ENCODE measurements at regions not wholly inside any gene's neighbourhood (a gene's known extent, or its start where the extent isn't known, plus 50 kb on each side); places are given as distances from the start of the nearest gene placed in this dataset.

DNA sequence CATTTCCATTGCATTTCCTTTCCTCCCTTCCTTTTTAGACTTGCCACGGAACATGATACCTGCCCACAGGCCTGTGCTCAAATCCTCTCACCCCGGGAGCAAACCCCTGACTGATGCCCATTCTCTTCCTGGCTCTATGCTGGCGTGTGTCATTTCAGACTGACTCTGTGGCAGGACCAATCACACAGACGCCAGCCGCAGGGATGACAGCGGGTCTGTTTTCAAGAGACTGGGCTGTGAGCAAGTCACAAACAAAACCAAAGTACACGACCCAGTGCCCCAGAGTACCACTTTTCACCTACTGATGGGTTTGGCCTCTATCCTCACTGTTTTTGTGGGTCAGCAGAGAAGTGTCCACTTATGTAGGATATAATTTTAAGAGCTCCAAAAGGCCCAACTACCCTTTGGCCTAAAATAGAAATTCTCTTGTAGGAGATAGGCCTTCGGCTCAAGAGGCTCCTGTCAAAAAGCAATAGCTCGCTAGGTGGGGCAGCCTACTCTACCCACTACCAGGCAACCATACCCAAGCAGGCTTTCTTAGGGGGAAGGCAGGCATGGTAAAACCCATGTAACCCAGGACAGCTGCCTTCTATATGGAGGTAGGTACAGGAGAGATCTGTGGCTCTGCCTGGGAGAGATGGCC is 215.7 kb downstream of the CDC5L start:
- no peaks in the 10 kb centered on the region for H4K20me1 ChIP-seq (ENCODE audit: insufficient read depth, low read length, poor library complexity, severe bottlenecking)
- no peaks in the 10 kb centered on the region for H3K27me3 ChIP-seq (ENCODE audit: insufficient read depth, low read length, poor library complexity, severe bottlenecking)
- H3K79me2 ChIP-seq (ENCODE audit: insufficient read depth, low read length), result no peaks in the 10 kb centered on the region
- no peak overlapping the region for H2AFZ ChIP-seq (ENCODE audit: low read length)
- no peak overlapping the region for H3K4me3 ChIP-seq (ENCODE audit: low read length, poor library complexity, severe bottlenecking)
- H3K4me1 ChIP-seq (ENCODE audit: insufficient read depth, low read length, poor library complexity, severe bottlenecking), result no peaks in the 10 kb centered on the region
- no peaks in the 10 kb centered on the region for H3F3A ChIP-seq (ENCODE audit: low read depth)
- no peaks in the 10 kb centered on the region for H3K9me3 ChIP-seq (ENCODE audit: insufficient read depth, low read depth, low read length)
- H3K9me2 ChIP-seq (replicated peaks; ENCODE audit: low read depth, low read length), result no peaks in the 10 kb centered on the region
- no peak overlapping the region for H3K4me2 ChIP-seq (ENCODE audit: low read depth, low read length, poor library complexity, severe bottlenecking)
- no peak for TF ChIP-seq EZH2phosphoT487 (IDR thresholded peaks at IDR 0.05; ENCODE audit: borderline replicate concordance)
- TF ChIP-seq, protein P1, sequence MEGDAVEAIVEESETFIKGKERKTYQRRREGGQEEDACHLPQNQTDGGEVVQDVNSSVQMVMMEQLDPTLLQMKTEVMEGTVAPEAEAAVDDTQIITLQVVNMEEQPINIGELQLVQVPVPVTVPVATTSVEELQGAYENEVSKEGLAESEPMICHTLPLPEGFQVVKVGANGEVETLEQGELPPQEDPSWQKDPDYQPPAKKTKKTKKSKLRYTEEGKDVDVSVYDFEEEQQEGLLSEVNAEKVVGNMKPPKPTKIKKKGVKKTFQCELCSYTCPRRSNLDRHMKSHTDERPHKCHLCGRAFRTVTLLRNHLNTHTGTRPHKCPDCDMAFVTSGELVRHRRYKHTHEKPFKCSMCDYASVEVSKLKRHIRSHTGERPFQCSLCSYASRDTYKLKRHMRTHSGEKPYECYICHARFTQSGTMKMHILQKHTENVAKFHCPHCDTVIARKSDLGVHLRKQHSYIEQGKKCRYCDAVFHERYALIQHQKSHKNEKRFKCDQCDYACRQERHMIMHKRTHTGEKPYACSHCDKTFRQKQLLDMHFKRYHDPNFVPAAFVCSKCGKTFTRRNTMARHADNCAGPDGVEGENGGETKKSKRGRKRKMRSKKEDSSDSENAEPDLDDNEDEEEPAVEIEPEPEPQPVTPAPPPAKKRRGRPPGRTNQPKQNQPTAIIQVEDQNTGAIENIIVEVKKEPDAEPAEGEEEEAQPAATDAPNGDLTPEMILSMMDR (conservative IDR thresholded peaks at IDR 0.05; ENCODE audit: low read length), result no peak
- H3K36me3 ChIP-seq (ENCODE audit: insufficient read depth, low read length), result no peaks in the 10 kb centered on the region
- no peak overlapping the region for H3K9ac ChIP-seq (ENCODE audit: low read depth, low read length, poor library complexity, severe bottlenecking)

- H2AFZ ChIP-seq (ENCODE audit: low read length), result no peak overlapping the region
- no peaks in the 10 kb centered on the region for H3K9me2 ChIP-seq (replicated peaks; ENCODE audit: low read depth, low read length)
- H3K4me1 ChIP-seq (ENCODE audit: insufficient read depth, low read length, poor library complexity, severe bottlenecking), result no peaks in the 10 kb centered on the region
- H3K36me3 ChIP-seq (ENCODE audit: insufficient read depth, low read length), result no peaks in the 10 kb centered on the region
- TF ChIP-seq EZH2phosphoT487 (IDR thresholded peaks at IDR 0.05; ENCODE audit: borderline replicate concordance), result no peak
- TF ChIP-seq, protein P1 (conservative IDR thresholded peaks at IDR 0.05; ENCODE audit: low read length), result no peak
- no peaks in the 10 kb centered on the region for H3K79me2 ChIP-seq (ENCODE audit: insufficient read depth, low read length)
- no peaks in the 10 kb centered on the region for H3K27me3 ChIP-seq (ENCODE audit: insufficient read depth, low read length, poor library complexity, severe bottlenecking)
- H3K4me3 ChIP-seq (ENCODE audit: low read length, poor library complexity, severe bottlenecking), result no peak overlapping the region
- no peak overlapping the region for H3K9ac ChIP-seq (ENCODE audit: low read depth, low read length, poor library complexity, severe bottlenecking)
- no peak overlapping the region for H3K4me2 ChIP-seq (ENCODE audit: low read depth, low read length, poor library complexity, severe bottlenecking)
- no peaks in the 10 kb centered on the region for H3F3A ChIP-seq (ENCODE audit: low read depth)
- H3K9me3 ChIP-seq (ENCODE audit: insufficient read depth, low read depth, low read length), result no peaks in the 10 kb centered on the region
- no peaks in the 10 kb centered on the region for H4K20me1 ChIP-seq (ENCODE audit: insufficient read depth, low read length, poor library complexity, severe bottlenecking)
Observed at GRCh38 chr6:44606504-44606903, 219.0 kb downstream of the CDC5L start.

GRCh38 chr6:44606976-44607375 is 219.5 kb downstream of the CDC5L start:
- Histone ChIP-seq H3K27me3 (ENCODE audit: insufficient read depth, low read length, poor library complexity, severe bottlenecking) (no peaks in the 10 kb centered on the region), H3K9me2 (replicated peaks; ENCODE audit: low read depth, low read length) (no peaks in the 10 kb centered on the region), H3K36me3 (ENCODE audit: insufficient read depth, low read length) (no peaks in the 10 kb centered on the region), H3F3A (ENCODE audit: low read depth) (no peaks in the 10 kb centered on the region), H3K4me3 (ENCODE audit: low read length, poor library complexity, severe bottlenecking) (no peak overlapping the region), H3K4me1 (ENCODE audit: insufficient read depth, low read length, poor library complexity, severe bottlenecking) (no peaks in the 10 kb centered on the region), H3K79me2 (ENCODE audit: insufficient read depth, low read length) (no peaks in the 10 kb centered on the region), H3K9ac (ENCODE audit: low read depth, low read length, poor library complexity, severe bottlenecking) (no peak overlapping the region), H3K9me3 (ENCODE audit: insufficient read depth, low read depth, low read length) (no peaks in the 10 kb centered on the region), H3K4me2 (ENCODE audit: low read depth, low read length, poor library complexity, severe bottlenecking) (no peak overlapping the region), H4K20me1 (ENCODE audit: insufficient read depth, low read length, poor library complexity, severe bottlenecking) (no peaks in the 10 kb centered on the region), H2AFZ (ENCODE audit: low read length) (no peak overlapping the region)
- TF ChIP-seq, protein P1 (conservative IDR thresholded peaks at IDR 0.05; ENCODE audit: low read length), result no peak
- no peak for TF ChIP-seq EZH2phosphoT487 (IDR thresholded peaks at IDR 0.05; ENCODE audit: borderline replicate concordance)

All from Loucy (cell line).